ENCODE measurements at regions not wholly inside any gene's neighbourhood (a gene's known extent, or its start where the extent isn't known, plus 50 kb on each side); places are given as distances from the start of the nearest gene placed in this dataset.

DNA sequence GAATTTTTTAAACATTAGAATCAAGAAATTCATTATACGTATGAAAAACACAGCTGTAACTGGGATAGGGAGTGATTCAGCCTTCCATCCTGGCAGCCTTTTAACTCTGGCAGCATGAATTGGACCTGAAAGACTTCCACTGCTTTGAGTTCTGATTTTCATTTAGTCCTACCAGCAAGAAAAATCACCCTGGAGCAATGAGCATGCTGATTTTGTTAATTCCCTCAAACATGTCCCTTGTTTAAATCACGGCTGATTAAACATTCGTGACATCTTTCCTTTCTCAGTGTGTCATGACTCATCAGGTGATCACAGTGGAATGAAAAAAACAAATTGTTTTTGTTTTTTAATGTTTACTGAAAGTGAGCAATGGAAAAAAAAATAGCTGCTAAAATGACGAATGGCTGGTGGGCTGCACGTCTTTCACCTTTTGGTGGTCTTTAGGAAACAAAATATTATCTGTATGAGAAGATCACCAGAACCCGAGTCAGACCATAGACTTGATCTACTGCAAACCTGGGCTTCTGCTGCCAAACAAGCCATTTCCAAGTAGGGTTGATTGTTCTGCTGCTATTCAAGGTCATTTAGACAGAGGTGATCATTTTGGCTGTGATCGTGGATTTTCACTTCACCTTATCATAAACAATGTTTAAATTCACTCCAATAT is 67.0 kb upstream of the CAND1 start:
- TF ChIP-seq EZH2 (IDR thresholded peaks at IDR 0.05; ENCODE audit: borderline replicate concordance, low read depth, low read length, severe bottlenecking) = no peak
- TF ChIP-seq, protein P1, sequence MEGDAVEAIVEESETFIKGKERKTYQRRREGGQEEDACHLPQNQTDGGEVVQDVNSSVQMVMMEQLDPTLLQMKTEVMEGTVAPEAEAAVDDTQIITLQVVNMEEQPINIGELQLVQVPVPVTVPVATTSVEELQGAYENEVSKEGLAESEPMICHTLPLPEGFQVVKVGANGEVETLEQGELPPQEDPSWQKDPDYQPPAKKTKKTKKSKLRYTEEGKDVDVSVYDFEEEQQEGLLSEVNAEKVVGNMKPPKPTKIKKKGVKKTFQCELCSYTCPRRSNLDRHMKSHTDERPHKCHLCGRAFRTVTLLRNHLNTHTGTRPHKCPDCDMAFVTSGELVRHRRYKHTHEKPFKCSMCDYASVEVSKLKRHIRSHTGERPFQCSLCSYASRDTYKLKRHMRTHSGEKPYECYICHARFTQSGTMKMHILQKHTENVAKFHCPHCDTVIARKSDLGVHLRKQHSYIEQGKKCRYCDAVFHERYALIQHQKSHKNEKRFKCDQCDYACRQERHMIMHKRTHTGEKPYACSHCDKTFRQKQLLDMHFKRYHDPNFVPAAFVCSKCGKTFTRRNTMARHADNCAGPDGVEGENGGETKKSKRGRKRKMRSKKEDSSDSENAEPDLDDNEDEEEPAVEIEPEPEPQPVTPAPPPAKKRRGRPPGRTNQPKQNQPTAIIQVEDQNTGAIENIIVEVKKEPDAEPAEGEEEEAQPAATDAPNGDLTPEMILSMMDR (IDR thresholded peaks at IDR 0.05; ENCODE audit: borderline replicate concordance, extremely low read depth, low read length, poor library complexity, severe bottlenecking) = no peak
- DNase-seq = no peak
- no peak for ATAC-seq (ENCODE audit: insufficient read depth, low read depth)
- Histone ChIP-seq H3K4me1 (ENCODE audit: insufficient read depth, low read length) (no peaks in the 10 kb centered on the region), H2AFZ (ENCODE audit: low read depth, low read length) (no peak overlapping the region), H3K9me3 (ENCODE audit: insufficient read depth, low read length, severe bottlenecking) (no peaks in the 10 kb centered on the region), H3K9ac (ENCODE audit: low read depth, low read length) (no peak overlapping the region), H3K4me3 (ENCODE audit: low read depth in 1 of 2, low read length in 2 of 2) (no peak overlapping the region), H3K27ac (ENCODE audit: low read length) (no peak overlapping the region), H3K79me2 (ENCODE audit: insufficient read depth, low read length) (no peaks in the 10 kb centered on the region), H4K20me1 (ENCODE audit: insufficient read depth, low read length) (no peaks in the 10 kb centered on the region), H3K27me3 (ENCODE audit: insufficient read depth, low read length, poor library complexity) (no peaks in the 10 kb centered on the region), H3K36me3 (ENCODE audit: insufficient read depth, low read length) (no peaks in the 10 kb centered on the region), H3K4me2 (ENCODE audit: insufficient read depth, low read length) (no peak overlapping the region)

DNA sequence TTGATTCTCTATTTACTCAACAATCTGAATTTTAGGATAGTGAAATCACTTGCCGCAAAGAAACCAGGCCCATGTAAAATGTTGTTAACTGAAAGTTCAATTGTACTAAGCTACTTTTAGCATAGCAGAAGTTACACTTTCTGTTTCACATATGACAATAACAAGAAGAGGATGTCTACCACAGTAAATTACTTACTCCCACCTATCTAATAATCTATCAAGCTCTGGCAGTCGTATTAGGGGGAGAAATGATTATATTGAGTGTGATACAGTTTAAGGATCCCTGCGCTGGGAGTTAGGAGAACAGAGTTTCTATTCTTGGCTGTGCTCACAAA is 66.5 kb upstream of the CAND1 start:
- Histone ChIP-seq H4K20me1 (ENCODE audit: insufficient read depth, low read length) (no peaks in the 10 kb centered on the region), H3K4me3 (ENCODE audit: low read depth in 1 of 2, low read length in 2 of 2) (no peak overlapping the region), H3K4me2 (ENCODE audit: insufficient read depth, low read length) (no peak overlapping the region), H2AFZ (ENCODE audit: low read depth, low read length) (no peak overlapping the region), H3K27ac (ENCODE audit: low read length) (no peak overlapping the region), H3K4me1 (ENCODE audit: insufficient read depth, low read length) (no peaks in the 10 kb centered on the region), H3K79me2 (ENCODE audit: insufficient read depth, low read length) (no peaks in the 10 kb centered on the region), H3K9ac (ENCODE audit: low read depth, low read length) (no peak overlapping the region), H3K9me3 (ENCODE audit: insufficient read depth, low read length, severe bottlenecking) (no peaks in the 10 kb centered on the region), H3K27me3 (ENCODE audit: insufficient read depth, low read length, poor library complexity) (no peaks in the 10 kb centered on the region), H3K36me3 (ENCODE audit: insufficient read depth, low read length) (no peaks in the 10 kb centered on the region)
- no peak for DNase-seq
- TF ChIP-seq EZH2 (IDR thresholded peaks at IDR 0.05; ENCODE audit: borderline replicate concordance, low read depth, low read length, severe bottlenecking) = no peak
- TF ChIP-seq, protein P1 (IDR thresholded peaks at IDR 0.05; ENCODE audit: borderline replicate concordance, extremely low read depth, low read length, poor library complexity, severe bottlenecking) = no peak
- no peak for ATAC-seq (ENCODE audit: insufficient read depth, low read depth)

DNA sequence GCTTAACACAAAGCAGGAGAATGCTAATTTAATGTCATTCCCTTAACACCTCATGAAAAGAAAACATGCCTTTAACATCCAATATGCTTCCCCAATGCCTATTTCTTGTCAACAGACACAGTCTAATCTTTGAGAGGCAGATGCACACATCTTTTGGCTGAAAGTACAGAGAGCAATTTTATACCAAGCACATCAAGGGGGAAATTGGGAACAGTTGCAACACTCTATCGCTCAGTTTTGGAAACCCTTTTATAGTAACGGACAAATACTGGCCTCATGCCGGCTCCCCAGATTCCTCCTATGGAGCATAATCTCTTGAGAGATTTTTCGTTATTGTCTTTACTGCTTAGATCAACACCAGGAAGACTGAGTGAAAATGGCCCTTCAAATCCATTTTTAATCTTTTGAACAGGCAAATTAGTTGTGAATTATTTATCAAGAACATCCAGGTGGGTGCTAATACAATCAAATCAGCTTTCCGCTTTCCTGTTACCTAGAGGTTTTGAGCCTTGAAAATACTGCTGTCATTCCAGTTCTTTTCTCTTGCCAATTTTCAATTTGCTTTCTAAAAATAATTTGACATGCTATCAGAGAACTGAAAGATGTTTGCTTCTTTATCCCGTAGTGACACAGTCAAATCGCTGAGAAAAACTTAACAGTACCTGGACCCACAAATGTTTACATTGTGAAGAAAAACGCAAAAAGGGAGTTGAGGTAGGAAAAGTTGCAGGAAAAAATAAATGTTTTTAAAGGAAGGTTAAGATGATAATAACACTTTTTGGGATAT is 60.7 kb upstream of the CAND1 start:
- Histone ChIP-seq H3K27me3 (ENCODE audit: insufficient read depth, low read length, poor library complexity) (peaks cover 6% of the 10 kb centered on the region), H3K4me1 (ENCODE audit: insufficient read depth, low read length) (no peaks in the 10 kb centered on the region), H4K20me1 (ENCODE audit: insufficient read depth, low read length) (no peaks in the 10 kb centered on the region), H3K36me3 (ENCODE audit: insufficient read depth, low read length) (no peaks in the 10 kb centered on the region), H3K9me3 (ENCODE audit: insufficient read depth, low read length, severe bottlenecking) (no peaks in the 10 kb centered on the region), H3K4me3 (ENCODE audit: low read depth in 1 of 2, low read length in 2 of 2) (no peak overlapping the region), H3K4me2 (ENCODE audit: insufficient read depth, low read length) (no peak overlapping the region), H3K79me2 (ENCODE audit: insufficient read depth, low read length) (no peaks in the 10 kb centered on the region), H3K27ac (ENCODE audit: low read length) (no peak overlapping the region), H2AFZ (ENCODE audit: low read depth, low read length) (no peak overlapping the region), H3K9ac (ENCODE audit: low read depth, low read length) (no peak overlapping the region)
- no peak for DNase-seq
- ATAC-seq (ENCODE audit: insufficient read depth, low read depth) = no peak
- TF ChIP-seq, protein P1 (IDR thresholded peaks at IDR 0.05; ENCODE audit: borderline replicate concordance, extremely low read depth, low read length, poor library complexity, severe bottlenecking) = no peak
